ENCODE measurements at regions not wholly inside any gene's neighbourhood (a gene's known extent, or its start where the extent isn't known, plus 50 kb on each side); places are given as distances from the start of the nearest gene placed in this dataset.

DNA sequence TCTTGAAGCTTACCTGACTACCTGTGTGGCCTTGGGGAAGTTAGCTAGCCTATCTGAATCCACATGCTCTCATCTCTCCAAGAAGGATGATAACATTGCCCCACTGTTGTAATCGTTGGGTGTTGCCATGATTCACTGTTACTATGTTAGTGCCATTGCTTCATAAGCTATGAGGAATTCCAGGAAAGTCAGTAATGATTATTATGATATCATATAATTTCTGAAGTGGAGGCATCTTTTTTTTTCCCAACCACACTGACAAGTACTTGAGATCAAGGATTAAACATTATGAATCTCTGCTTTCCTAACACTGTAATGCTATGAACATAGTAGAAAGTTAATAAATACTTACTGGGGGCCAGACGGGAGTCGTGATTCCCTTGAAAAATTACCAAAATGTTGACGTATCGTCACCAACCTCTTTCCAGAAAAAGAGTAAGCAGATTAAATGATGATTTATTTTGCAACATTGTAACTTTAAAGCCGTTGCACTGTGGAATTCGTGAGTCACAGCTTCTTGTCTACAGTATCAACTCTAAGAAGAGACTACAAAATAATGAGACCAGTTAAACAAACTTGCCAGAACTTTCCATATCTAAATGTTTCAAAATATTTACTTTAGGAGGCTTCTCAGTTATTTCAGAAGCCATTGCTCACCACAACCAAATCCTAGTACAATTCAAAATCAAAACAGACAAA, 459.9 kb downstream of the PIK3C3 start:
- no peak for DNase-seq
- H3K9me3 ChIP-seq: no peaks in the 10 kb centered on the region
- H3K27me3 ChIP-seq (replicated peaks; ENCODE audit: control insufficient read depth, insufficient read depth, low read length): no peaks in the 10 kb centered on the region
- TF ChIP-seq, protein P1, sequence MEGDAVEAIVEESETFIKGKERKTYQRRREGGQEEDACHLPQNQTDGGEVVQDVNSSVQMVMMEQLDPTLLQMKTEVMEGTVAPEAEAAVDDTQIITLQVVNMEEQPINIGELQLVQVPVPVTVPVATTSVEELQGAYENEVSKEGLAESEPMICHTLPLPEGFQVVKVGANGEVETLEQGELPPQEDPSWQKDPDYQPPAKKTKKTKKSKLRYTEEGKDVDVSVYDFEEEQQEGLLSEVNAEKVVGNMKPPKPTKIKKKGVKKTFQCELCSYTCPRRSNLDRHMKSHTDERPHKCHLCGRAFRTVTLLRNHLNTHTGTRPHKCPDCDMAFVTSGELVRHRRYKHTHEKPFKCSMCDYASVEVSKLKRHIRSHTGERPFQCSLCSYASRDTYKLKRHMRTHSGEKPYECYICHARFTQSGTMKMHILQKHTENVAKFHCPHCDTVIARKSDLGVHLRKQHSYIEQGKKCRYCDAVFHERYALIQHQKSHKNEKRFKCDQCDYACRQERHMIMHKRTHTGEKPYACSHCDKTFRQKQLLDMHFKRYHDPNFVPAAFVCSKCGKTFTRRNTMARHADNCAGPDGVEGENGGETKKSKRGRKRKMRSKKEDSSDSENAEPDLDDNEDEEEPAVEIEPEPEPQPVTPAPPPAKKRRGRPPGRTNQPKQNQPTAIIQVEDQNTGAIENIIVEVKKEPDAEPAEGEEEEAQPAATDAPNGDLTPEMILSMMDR (IDR thresholded peaks at IDR 0.05; ENCODE audit: insufficient read depth in 1 of 2, low read depth in 1 of 2, low read length in 1 of 2, severe bottlenecking in 1 of 2, unreplicated experiment in 1 of 2): no peak
- peaks cover 7% of the 10 kb centered on the region for H3K4me1 Mint-ChIP-seq (ENCODE audit: low read depth, unreplicated experiment)
- H3K4me1 ChIP-seq: 0 out of 2 replicates have a peak, but pooled peaks cover 4% of the 10 kb centered on the region
- H3K4me3 ChIP-seq (ENCODE audit: low read depth, low read length): no peak overlapping the region
- no peak overlapping the region for H3K27ac Mint-ChIP-seq (ENCODE audit: unreplicated experiment)
- ChIA-PET CTCF (no interaction called here), POLR2A (no interaction called here)
- H3K27me3 Mint-ChIP-seq (ENCODE audit: insufficient read depth, unreplicated experiment): no peaks in the 10 kb centered on the region
- intact Hi-C loops (cut with micrococcal nuclease; ENCODE audit: unreplicated experiment): no loop called here
- H3K4me3 Mint-ChIP-seq (ENCODE audit: unreplicated experiment): no peak overlapping the region
- no peaks in the 10 kb centered on the region for H3K36me3 Mint-ChIP-seq (ENCODE audit: insufficient read depth, unreplicated experiment)
- H3K9me3 Mint-ChIP-seq (ENCODE audit: unreplicated experiment): peaks cover 14% of the 10 kb centered on the region
- BruUV-seq (replicated peaks): no TSS peak
- H3K36me3 ChIP-seq (ENCODE audit: control insufficient read depth, insufficient read depth, low read length): no peaks in the 10 kb centered on the region

GRCh38 chr18:42417189-42417588, 462.2 kb downstream of the PIK3C3 start:
- H3K4me3 Mint-ChIP-seq (ENCODE audit: unreplicated experiment): no peak overlapping the region
- intact Hi-C loops (cut with micrococcal nuclease; ENCODE audit: unreplicated experiment): no loop called here
- no TSS peak for BruUV-seq (replicated peaks)
- no peak for DNase-seq
- no peaks in the 10 kb centered on the region for H3K9me3 ChIP-seq
- peaks cover 7% of the 10 kb centered on the region for H3K4me1 Mint-ChIP-seq (ENCODE audit: low read depth, unreplicated experiment)
- H3K36me3 Mint-ChIP-seq (ENCODE audit: insufficient read depth, unreplicated experiment): no peaks in the 10 kb centered on the region
- CTCF ChIA-PET: no interaction called here
- H3K27me3 Mint-ChIP-seq (ENCODE audit: insufficient read depth, unreplicated experiment): no peaks in the 10 kb centered on the region
- no peaks in the 10 kb centered on the region for H3K27me3 ChIP-seq (replicated peaks; ENCODE audit: control insufficient read depth, insufficient read depth, low read length)
- H3K36me3 ChIP-seq (ENCODE audit: control insufficient read depth, insufficient read depth, low read length): no peaks in the 10 kb centered on the region
- H3K27ac Mint-ChIP-seq (ENCODE audit: unreplicated experiment): no peak overlapping the region
- TF ChIP-seq, protein P1 (IDR thresholded peaks at IDR 0.05; ENCODE audit: insufficient read depth in 1 of 2, low read depth in 1 of 2, low read length in 1 of 2, severe bottlenecking in 1 of 2, unreplicated experiment in 1 of 2): no peak
- H3K9me3 Mint-ChIP-seq (ENCODE audit: unreplicated experiment): peaks cover 10% of the 10 kb centered on the region
- H3K4me1 ChIP-seq: 0 out of 2 replicates have a peak, but pooled peaks cover 4% of the 10 kb centered on the region
- H3K4me3 ChIP-seq (ENCODE audit: low read depth, low read length): no peak overlapping the region
- POLR2A ChIA-PET: no interaction called here

DNA sequence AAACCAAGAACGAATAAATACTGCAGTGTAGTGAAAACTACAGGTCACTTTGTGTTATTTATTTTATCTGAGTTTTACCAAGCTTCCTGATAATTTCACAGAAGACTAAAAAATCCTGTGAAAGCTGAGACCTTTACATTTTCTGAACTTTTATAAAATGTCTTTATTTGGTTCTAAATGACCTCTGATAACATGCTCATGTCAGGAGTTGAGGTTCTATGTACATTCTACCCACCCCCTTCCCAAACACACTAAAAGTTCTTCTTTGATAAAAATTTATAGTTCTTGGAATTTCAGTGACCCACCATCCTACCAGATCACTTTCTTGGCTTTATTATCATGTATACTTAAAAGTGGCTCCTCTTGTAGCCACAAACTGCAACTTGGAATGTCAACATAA, 463.1 kb downstream of the PIK3C3 start:
- Histone ChIP-seq H3K27me3 (replicated peaks; ENCODE audit: control insufficient read depth, insufficient read depth, low read length) (no peaks in the 10 kb centered on the region), H3K4me3 (ENCODE audit: low read depth, low read length) (no peak overlapping the region), H3K4me1 (0 out of 2 replicates have a peak, but pooled peaks cover under 1% of the 10 kb centered on the region), H3K36me3 (ENCODE audit: control insufficient read depth, insufficient read depth, low read length) (no peaks in the 10 kb centered on the region), H3K9me3 (no peaks in the 10 kb centered on the region)
- BruUV-seq (replicated peaks): no TSS peak
- TF ChIP-seq, protein P1 (IDR thresholded peaks at IDR 0.05; ENCODE audit: insufficient read depth in 1 of 2, low read depth in 1 of 2, low read length in 1 of 2, severe bottlenecking in 1 of 2, unreplicated experiment in 1 of 2): no peak
- no peak for DNase-seq
- Mint-ChIP-seq H3K36me3 (ENCODE audit: insufficient read depth, unreplicated experiment) (no peaks in the 10 kb centered on the region), H3K4me1 (ENCODE audit: low read depth, unreplicated experiment) (no peaks in the 10 kb centered on the region), H3K9me3 (ENCODE audit: unreplicated experiment) (peaks cover 1% of the 10 kb centered on the region), H3K27ac (ENCODE audit: unreplicated experiment) (no peak overlapping the region), H3K27me3 (ENCODE audit: insufficient read depth, unreplicated experiment) (no peaks in the 10 kb centered on the region), H3K4me3 (ENCODE audit: unreplicated experiment) (no peak overlapping the region)
- intact Hi-C loops (cut with micrococcal nuclease; ENCODE audit: unreplicated experiment): no loop called here
- CTCF ChIA-PET: interaction anchor here (0.6 kb wide), 1 partner anchor 93 kb away, joined by 4 read pairs; no protein-coding TSS in a partner anchor
- POLR2A ChIA-PET: no interaction called here
